ENCODE measurements at regions not wholly inside any gene's neighbourhood (a gene's known extent, or its start where the extent isn't known, plus 50 kb on each side); places are given as distances from the start of the nearest gene placed in this dataset.
"Not testable (repeated sequence)": the region's sequence is repeated elsewhere in the genome, so short reads cannot be mapped to it uniquely, and the experiment has no call there.

DNA sequence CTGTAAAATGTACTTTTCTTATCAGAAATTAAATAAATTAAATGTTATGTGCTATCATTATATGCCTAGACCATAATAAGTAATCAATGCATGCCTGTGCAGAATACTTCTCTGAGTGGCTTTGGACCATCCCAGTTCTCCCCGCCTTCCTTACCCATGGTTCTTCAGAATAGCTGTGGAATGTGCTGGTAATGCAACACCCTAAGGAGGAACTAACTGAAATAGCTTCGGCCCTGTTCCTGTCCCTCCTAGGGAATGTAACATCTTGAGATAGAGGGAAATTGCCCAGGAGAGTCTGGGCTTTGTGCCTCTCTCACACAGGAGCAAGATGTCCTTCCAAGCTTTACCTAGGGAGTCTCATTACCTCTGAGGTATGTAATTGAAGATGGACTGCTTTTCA is 693.6 kb upstream of the HS3ST1 start:
- TF ChIP-seq, protein P1, sequence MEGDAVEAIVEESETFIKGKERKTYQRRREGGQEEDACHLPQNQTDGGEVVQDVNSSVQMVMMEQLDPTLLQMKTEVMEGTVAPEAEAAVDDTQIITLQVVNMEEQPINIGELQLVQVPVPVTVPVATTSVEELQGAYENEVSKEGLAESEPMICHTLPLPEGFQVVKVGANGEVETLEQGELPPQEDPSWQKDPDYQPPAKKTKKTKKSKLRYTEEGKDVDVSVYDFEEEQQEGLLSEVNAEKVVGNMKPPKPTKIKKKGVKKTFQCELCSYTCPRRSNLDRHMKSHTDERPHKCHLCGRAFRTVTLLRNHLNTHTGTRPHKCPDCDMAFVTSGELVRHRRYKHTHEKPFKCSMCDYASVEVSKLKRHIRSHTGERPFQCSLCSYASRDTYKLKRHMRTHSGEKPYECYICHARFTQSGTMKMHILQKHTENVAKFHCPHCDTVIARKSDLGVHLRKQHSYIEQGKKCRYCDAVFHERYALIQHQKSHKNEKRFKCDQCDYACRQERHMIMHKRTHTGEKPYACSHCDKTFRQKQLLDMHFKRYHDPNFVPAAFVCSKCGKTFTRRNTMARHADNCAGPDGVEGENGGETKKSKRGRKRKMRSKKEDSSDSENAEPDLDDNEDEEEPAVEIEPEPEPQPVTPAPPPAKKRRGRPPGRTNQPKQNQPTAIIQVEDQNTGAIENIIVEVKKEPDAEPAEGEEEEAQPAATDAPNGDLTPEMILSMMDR (IDR thresholded peaks at IDR 0.05): no peak
- no peaks in the 10 kb centered on the region for H3K36me3 ChIP-seq
- no peaks in the 10 kb centered on the region for H3K4me1 ChIP-seq
- intact Hi-C loops (cut with DNase I): no loop called here
- H3K27me3 ChIP-seq: no peaks in the 10 kb centered on the region
- no peaks in the 10 kb centered on the region for H3K9me3 ChIP-seq
- H3K27ac ChIP-seq: no peak overlapping the region
- no peak overlapping the region for H3K9ac ChIP-seq (ENCODE audit: low read depth in 2 of 2, low read length in 2 of 2)
- no peak for DNase-seq
- H3K4me3 ChIP-seq: no peak overlapping the region

DNA sequence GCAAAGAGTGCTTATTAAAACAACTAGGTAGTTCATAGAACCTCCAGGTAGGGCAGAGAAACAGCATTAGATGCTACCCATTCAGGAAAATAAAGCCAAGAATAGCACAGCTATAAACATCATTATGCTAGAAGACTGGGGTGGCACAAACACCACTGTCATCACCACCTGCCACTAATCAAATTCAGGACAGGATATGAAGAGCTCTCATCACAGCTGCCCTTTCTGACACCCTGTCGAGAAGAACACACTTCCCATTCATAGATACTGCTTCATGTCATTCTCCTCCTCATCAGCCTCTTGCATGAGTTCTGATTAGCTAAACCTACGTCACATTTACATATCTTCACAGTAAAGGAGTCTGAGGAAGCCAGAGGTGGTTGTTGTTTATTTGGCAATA is 692.3 kb upstream of the HS3ST1 start:
- H3K27me3 ChIP-seq: no peaks in the 10 kb centered on the region
- H3K36me3 ChIP-seq: no peaks in the 10 kb centered on the region
- H3K4me3 ChIP-seq: no peak overlapping the region
- TF ChIP-seq, protein P1 (IDR thresholded peaks at IDR 0.05): no peak
- H3K9ac ChIP-seq (ENCODE audit: low read depth in 2 of 2, low read length in 2 of 2): no peak overlapping the region
- no peaks in the 10 kb centered on the region for H3K9me3 ChIP-seq
- no peaks in the 10 kb centered on the region for H3K4me1 ChIP-seq
- intact Hi-C loops (cut with DNase I): no loop called here
- DNase-seq: no peak
- H3K27ac ChIP-seq: no peak overlapping the region

DNA sequence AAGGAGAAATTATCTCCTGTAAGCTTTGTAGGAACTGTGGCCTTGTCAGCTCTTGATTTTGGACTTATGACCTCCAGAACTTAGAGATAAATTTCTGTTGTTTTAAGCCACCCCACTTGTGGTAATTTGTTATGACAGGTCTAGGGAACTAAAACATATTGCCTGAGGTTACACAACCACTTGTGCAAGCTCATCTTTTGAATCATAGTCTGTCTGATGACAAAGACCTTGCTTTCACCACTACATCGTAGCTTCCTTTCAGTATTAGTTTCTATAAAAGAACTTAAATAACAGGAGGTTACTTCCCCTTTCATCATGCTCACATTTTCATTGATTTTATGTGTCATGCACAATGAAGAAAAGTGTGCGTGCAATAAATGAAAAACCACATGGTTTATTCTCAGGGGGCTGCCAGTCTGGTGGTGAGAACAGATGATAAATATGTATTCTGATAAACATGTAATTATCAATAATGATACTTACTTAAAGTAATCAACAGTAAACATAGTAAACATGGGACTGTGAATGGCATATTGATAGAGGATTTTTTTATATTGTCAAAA is 690.0 kb upstream of the HS3ST1 start:
- Histone ChIP-seq H3K4me3 (no peak overlapping the region), H3K27ac (no peak overlapping the region)

DNA sequence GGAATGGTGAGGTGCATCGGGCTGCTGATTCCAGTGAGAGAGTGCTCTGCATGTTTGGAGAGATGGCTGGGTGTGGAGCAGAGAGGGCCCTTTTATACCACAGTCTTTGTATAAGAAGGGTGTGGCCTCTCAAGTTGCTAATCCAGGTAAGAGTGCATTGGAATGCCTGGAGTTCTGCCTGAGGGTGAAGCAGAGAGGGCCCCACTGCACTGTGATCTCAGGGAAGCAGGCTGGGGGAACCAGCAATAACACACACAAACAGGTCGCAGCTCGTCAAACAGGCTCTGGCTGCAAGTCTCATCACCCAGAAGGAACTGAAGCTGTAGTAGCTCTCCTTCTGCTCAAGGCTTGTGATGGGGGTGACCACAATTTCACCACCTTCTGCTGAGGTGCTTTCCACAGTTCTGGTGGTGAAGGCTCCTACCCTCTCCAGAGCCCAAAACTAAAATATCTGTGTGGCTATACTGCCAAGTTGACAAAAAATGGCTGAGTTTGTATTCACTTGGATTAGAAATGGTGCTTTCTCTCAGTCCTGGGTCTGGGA is 687.4 kb upstream of the HS3ST1 start:
- TF ChIP-seq, protein P1 (IDR thresholded peaks at IDR 0.05): no peak
- DNase-seq: no peak

More for the DNA sequence above, 690.0 kb upstream of the HS3ST1 start:
- no peak for DNase-seq
- TF ChIP-seq, protein P1 (IDR thresholded peaks at IDR 0.05): no peak
- intact Hi-C loops (cut with DNase I): no loop called here
- H3K4me1 ChIP-seq: no peaks in the 10 kb centered on the region
- no peaks in the 10 kb centered on the region for H3K36me3 ChIP-seq
- H3K27me3 ChIP-seq: no peaks in the 10 kb centered on the region
- H3K9me3 ChIP-seq: no peaks in the 10 kb centered on the region
- H3K9ac ChIP-seq (ENCODE audit: low read depth in 2 of 2, low read length in 2 of 2): no peak overlapping the region

DNA sequence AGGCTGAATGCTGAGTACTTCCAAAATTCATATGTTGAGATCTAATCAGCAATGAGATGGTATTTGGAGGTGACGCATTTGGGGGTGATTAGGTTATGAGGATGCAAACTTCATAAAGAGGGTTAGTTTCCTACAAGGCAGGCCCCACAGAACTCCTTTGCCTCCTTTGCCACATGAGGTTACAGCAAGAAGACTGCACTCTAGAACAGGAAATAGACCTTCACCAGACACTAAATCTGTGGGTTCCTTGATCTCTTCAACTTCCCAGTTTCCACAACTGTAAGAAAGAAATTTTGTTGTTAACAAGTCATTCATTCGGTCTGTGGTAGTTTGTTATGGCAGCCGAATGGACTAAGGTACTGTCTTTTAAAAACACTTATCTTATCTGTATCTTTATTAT is 681.9 kb upstream of the HS3ST1 start:
- H3K36me3 ChIP-seq: no peaks in the 10 kb centered on the region
- no peaks in the 10 kb centered on the region for H3K4me1 ChIP-seq
- H3K9ac ChIP-seq (ENCODE audit: low read depth in 2 of 2, low read length in 2 of 2): no peak overlapping the region
- H3K4me3 ChIP-seq: no peak overlapping the region
- DNase-seq: no peak
- H3K27ac ChIP-seq: no peak overlapping the region
- H3K27me3 ChIP-seq: no peaks in the 10 kb centered on the region
- TF ChIP-seq, protein P1 (IDR thresholded peaks at IDR 0.05): no peak
- H3K9me3 ChIP-seq: no peaks in the 10 kb centered on the region
- intact Hi-C loops (cut with DNase I): no loop called here

More for the DNA sequence above, 687.4 kb upstream of the HS3ST1 start:
- intact Hi-C loops (cut with DNase I): no loop called here
- H3K9ac ChIP-seq (ENCODE audit: low read depth in 2 of 2, low read length in 2 of 2): no peak overlapping the region
- no peaks in the 10 kb centered on the region for H3K4me1 ChIP-seq
- no peak overlapping the region for H3K27ac ChIP-seq
- H3K36me3 ChIP-seq: no peaks in the 10 kb centered on the region
- no peaks in the 10 kb centered on the region for H3K9me3 ChIP-seq
- H3K4me3 ChIP-seq: no peak overlapping the region
- no peaks in the 10 kb centered on the region for H3K27me3 ChIP-seq

DNA sequence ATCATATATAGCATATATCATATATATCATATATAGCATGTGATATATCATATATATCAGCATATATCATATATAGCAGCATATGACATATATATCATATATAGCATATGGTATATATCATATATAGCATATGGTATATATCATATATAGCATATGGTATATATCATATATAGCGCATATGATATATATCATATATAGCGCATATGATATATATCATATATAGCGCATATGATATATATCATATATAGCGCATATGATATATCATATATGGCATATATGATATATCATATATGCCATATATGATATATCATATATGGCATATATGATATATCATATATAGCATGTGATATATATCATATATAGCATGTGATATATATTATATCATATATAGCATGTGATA is 680.4 kb upstream of the HS3ST1 start:
- H3K4me3 ChIP-seq; H3K27me3 ChIP-seq; H3K9ac ChIP-seq (ENCODE audit: low read depth in 2 of 2, low read length in 2 of 2); H3K27ac ChIP-seq; H3K36me3 ChIP-seq; H3K4me1 ChIP-seq; H3K9me3 ChIP-seq; DNase-seq; intact Hi-C loops (cut with DNase I): not testable (repeated sequence)

All from colonic mucosa (tissue), 4 donors.